ENCODE measurements at regions not wholly inside any gene's neighbourhood (a gene's known extent, or its start where the extent isn't known, plus 50 kb on each side); places are given as distances from the start of the nearest gene placed in this dataset.
A peak's percentile ranks its signal among the peaks of the same experiment; 100 is the strongest.
"Not testable (repeated sequence)": the region's sequence is repeated elsewhere in the genome, so short reads cannot be mapped to it uniquely, and the experiment has no call there.

DNA sequence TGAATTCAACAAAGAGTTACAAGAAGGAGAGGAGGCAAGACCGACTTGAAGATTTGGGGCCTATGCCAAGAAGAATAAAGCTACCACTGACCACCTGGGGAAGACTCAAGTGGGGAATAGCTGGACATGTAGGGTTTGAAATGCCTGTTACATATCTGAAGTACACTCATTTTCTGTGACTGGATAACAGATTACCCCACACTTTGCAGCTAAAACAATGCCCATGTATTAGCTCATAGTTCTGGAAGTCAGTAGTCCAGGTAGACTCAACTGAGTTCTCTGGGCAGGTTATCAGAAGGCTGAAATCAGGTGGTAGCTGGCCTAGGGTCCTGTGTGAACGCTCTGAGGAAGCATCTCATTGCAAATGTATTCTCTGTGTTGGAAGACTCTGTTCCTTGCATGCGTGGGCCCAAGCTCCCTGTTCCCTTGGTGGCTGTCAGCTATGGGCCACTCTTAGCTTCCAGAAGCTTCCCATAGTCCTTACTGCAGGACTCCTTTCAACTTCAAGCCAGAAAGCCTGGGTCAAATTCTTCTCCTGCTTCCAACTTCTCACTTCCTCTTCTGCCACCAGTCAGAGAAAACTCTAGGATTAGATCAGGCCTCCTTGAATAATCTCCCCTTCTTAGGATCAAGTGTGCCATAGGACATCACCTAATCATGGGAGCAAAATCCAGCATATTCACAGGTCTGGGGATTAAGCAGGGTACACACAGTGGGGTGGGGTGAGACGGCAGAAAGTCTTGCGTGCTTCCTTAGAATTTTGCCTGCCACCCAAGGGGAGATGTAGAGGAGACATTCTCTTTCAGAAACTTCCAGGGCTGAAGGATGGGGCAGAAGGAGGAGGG, 187.8 kb downstream of the SHQ1 start:
- no peak for DNase-seq (ENCODE audit: low read depth in 2 of 2)

DNA sequence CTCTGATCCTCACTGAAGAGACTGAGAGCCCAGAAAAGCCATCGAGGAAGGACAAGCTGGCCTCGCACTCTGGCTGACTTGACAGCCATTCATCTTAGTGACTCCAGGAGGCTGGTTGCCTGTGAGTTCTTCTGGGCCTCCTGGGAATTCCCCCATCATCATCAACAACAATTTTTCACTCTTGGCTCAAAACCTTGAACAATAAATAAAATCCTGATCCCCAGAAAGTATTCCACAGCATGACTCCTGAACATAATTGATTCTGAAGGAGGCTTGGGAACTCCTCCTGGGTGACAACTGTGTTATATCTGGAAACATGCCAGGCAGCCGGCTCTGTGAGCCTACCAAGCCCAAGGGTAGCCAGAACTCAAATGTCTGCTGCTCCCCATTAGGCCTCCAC, 188.6 kb downstream of the SHQ1 start:
- no peak for DNase-seq (ENCODE audit: low read depth in 2 of 2)

DNA sequence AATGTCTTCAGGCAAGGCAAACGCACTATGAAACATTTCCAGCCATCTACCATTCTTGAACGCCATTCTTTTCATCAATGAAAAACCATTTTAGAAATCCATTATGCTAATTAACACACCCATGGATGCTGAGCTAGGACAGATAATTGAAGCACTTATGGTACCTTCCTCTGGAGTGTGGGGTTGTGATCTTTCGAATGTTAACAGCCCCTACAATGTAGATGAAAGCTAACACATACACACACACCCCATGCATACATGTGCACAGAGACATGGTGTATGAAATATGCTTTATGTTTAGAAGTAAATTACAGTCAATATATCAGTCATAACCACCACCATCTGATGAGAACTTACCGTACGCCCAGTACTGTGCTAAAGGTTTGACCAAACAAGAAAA, 189.1 kb downstream of the SHQ1 start:
- DNase-seq (ENCODE audit: low read depth in 2 of 2) = no peak

- no peak for DNase-seq (ENCODE audit: low read depth in 2 of 2)
Observed at GRCh38 chr3:72658466-72659100, 189.7 kb downstream of the SHQ1 start.

DNA sequence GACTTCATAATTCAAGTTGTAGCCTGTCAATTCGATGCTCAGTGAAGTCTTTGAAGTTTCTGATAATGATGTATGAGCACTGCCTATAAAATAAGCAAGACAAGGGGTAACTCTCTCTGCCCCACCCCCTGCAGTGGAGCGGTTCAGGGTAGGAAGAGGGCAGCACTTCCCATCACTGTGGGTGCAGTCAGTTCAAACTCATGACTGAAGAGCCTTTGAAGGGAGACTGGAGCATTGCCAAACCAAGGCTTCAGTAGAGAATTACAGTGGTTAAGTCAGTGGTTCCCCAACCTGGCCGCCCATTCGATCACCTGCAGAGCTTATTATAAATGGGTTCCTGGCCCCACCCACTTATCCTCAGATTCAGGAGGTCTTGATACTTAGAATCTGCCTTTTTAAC, 190.6 kb downstream of the SHQ1 start:
- peak; percentile 2 for DNase-seq (ENCODE audit: low read depth in 2 of 2)

GRCh38 chr3:72655723-72656122, 192.5 kb downstream of the SHQ1 start:
- no peak for DNase-seq (ENCODE audit: low read depth in 2 of 2)

- no peak for DNase-seq (ENCODE audit: low read depth in 2 of 2)
Observed at GRCh38 chr3:72655131-72655551, 193.1 kb downstream of the SHQ1 start.

DNA sequence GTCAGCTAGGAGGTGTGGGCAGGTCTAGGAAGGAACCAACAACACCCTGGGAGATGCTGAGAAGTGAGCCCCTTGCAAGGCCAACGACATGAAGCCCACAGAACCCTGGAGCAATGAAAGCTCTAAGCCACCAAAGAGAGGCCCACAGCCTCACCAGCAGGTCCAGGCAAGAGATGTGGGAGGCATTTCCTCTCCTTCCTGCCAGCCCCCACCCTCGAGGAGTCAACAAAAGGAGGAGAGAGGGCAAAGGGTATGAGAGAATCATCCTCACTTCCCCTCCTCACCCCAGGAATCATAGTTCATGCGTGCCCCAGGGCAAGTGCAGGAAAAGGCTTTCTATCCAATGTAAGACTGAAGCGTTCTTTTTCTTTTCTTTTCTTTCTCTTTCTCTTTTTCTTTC, 195.8 kb downstream of the SHQ1 start:
- DNase-seq (ENCODE audit: low read depth in 2 of 2) = no peak

- DNase-seq (ENCODE audit: low read depth in 2 of 2) = no peak
Observed at GRCh38 chr3:72651498-72651897, 196.7 kb downstream of the SHQ1 start.

GRCh38 chr3:72646263-72646662, 202.0 kb downstream of the SHQ1 start:
- DNase-seq (ENCODE audit: low read depth in 2 of 2) = no peak

DNA sequence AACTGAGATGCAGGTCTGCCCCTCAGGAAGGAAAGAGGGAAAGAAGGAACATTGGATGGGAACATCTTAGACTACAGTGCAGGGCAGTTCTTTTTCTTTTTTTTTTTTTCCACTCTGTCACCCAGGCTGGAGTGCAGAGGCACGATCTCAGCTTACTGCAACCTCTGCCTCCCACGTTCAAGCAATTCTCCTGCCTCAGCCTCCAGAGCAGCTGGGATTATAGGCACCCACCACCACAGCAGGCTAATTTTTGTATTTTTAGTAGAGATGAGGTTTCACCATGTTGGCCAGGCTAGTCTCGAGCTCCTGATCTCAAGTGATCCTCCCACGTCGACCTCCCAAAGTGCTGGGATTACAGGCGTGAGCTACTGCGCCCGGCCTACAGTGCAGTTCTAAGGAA, 204.6 kb downstream of the SHQ1 start:
- not testable (repeated sequence) for DNase-seq (ENCODE audit: low read depth in 2 of 2)

DNA sequence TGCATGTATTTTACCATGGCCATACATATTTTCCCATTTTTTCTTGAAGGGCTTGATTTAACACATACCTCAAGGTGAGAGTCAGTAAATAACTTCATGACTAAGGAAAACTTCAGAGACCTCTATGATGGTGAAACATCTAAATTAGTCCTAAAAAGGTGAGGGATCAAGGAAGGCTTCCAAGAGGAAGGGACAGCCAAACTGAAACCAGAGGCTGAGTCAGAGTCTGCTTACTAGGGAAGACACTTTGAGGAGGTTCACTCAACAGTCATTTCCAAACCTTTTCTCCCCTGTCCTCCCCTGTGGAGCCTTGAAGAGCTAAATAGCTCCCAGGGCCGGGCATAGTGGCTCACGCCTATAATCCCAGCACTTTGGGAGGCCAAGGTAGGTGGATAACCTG, 206.6 kb downstream of the SHQ1 start:
- no peak for DNase-seq (ENCODE audit: low read depth in 2 of 2)

- no peak for DNase-seq (ENCODE audit: low read depth in 2 of 2)
Observed at GRCh38 chr3:72641072-72641471, 207.2 kb downstream of the SHQ1 start.

GRCh38 chr3:72636969-72637597, 211.2 kb downstream of the SHQ1 start:
- no peak for DNase-seq (ENCODE audit: low read depth in 2 of 2)

GRCh38 chr3:72635551-72635950, 212.7 kb downstream of the SHQ1 start:
- no peak for DNase-seq (ENCODE audit: low read depth in 2 of 2)

DNA sequence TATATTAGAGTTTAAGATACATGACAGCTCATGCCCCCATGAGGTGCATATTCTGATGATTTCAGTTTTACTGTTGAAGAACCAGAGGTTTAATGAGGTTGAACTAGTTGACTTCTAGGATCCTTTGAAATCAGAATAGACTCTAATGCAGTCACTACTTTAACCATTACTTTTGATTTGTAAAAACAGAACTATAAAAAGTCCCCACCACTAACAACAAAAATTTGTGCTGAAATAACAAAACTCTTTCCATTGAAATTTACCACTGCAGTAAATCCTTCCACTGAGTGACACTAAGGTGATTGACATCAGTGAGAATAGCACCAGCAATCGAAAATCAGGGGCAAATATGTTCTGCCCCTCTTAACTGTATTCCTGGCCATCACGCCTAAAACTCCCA, 214.1 kb downstream of the SHQ1 start:
- no peak for DNase-seq (ENCODE audit: low read depth in 2 of 2)

DNA sequence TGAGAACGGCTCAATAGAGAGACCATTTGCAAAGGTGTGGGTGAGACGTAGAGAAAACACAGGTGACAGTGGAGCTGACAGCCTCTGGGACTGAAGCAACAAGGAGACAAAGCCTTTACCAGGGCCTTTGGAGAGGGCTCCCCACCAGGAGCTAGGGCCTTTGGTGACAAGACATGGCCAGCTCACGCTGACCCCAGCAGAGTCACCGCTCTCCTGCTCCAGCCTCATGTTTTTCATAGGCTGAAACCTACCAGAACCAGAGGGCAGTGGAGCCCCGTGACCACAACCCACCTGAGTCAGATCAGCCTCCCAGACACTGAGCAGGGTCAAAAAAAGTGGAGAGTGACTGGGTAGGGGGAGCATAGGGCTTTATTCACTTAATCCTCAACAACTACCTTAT, 214.7 kb downstream of the SHQ1 start:
- DNase-seq (ENCODE audit: low read depth in 2 of 2) = no peak

GRCh38 chr3:72633121-72633520, 215.1 kb downstream of the SHQ1 start:
- no peak for DNase-seq (ENCODE audit: low read depth in 2 of 2)

- DNase-seq (ENCODE audit: low read depth in 2 of 2) = no peak
Observed at GRCh38 chr3:72632129-72632528, 216.1 kb downstream of the SHQ1 start.

DNA sequence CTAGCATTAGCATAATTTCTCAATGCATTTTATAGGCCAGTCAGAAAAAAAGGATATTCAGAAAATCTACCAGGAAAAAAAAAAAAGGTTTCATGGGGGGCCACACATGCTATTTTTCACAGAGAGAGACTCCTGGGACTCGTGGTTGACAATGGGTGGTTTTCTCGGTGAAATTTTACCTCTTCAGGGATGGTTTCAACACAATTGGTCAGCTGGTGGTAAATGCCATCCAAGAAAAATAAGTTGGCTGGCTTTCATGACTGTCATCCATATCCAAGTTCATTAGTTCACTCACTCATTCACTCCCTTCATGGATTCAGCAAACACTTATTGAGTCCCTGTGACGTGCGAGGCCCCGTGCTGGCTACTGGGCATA, 217.3 kb downstream of the SHQ1 start:
- DNase-seq (ENCODE audit: low read depth in 2 of 2) = no peak

GRCh38 chr3:72630327-72630968, 217.8 kb downstream of the SHQ1 start:
- no peak for DNase-seq (ENCODE audit: low read depth in 2 of 2)

- DNase-seq (ENCODE audit: low read depth in 2 of 2) = no peak
Observed at GRCh38 chr3:72629191-72629631, 219.0 kb downstream of the SHQ1 start.

Measured in stimulated activated CD8-positive, alpha-beta memory T cell treated with anti-CD3 and anti-CD28 coated beads, Interleukin-2, amount 100 ng/mL, for 1 hour (primary cell).